ENCODE measurements at regions not wholly inside any gene's neighbourhood (a gene's known extent, or its start where the extent isn't known, plus 50 kb on each side); places are given as distances from the start of the nearest gene placed in this dataset.
"Not testable (repeated sequence)": the region's sequence is repeated elsewhere in the genome, so short reads cannot be mapped to it uniquely, and the experiment has no call there.

GRCh38 chr3:74426571-74426970, 187.9 kb downstream of the CNTN3 start:
- DNase-seq (ENCODE audit: extremely low read depth in 1 of 2, low read depth in 1 of 2), result no peak

DNA sequence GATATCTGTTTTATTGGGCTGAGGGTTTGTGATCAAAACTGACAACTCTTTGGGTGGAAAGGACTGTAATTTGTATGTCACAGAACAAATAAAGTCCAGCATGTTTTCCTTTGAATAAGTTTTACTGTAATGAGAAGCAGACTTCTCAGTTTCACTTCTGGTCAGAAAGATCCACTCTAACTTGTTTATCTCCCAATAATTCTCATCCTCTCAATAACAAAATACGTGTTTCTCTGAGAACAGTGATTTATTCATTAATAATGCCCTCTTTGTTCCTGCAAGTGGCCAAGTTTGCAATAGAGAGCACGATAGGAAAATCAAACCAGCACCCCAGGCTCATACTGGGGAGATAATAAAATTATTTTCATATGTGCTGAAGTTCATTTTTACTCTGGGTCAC, 190.6 kb downstream of the CNTN3 start:
- no peak for DNase-seq (ENCODE audit: extremely low read depth in 1 of 2, low read depth in 1 of 2)

DNA sequence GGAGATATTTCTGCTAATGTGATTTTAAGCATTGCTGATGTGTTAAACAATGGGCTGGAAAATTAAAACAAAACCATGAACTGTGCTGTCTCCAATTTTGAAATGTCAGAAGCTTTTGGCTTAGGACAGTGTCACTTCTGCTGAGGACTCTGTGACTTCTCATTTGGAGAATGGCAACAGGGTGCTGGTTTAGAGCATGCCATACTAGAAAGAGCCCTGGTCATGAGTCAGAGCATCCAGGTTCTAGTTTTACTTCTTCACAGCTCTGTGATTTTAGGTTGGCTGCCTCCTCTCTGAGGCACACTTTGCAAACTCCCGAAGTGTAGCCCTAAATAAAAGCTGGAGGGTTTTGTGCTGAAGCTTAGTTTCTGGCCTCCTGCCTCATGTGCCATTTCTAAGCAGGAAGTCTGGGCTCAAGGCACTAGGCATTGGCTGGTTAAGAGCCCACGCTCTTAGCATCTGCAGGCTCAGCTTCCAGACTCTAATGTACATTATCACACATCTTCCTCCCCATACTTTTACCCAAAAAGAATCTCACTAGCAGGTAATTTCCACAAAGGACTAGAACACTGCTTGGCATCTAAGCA, 193.8 kb downstream of the CNTN3 start:
- no peak for DNase-seq (ENCODE audit: extremely low read depth in 1 of 2, low read depth in 1 of 2)

GRCh38 chr3:74415731-74416130, 198.7 kb downstream of the CNTN3 start:
- no peak for DNase-seq (ENCODE audit: extremely low read depth in 1 of 2, low read depth in 1 of 2)

GRCh38 chr3:74413547-74414241, 200.8 kb downstream of the CNTN3 start:
- no peak for DNase-seq (ENCODE audit: extremely low read depth in 1 of 2, low read depth in 1 of 2)

GRCh38 chr3:74410276-74410941, 204.1 kb downstream of the CNTN3 start:
- DNase-seq (ENCODE audit: extremely low read depth in 1 of 2, low read depth in 1 of 2), result no peak

DNA sequence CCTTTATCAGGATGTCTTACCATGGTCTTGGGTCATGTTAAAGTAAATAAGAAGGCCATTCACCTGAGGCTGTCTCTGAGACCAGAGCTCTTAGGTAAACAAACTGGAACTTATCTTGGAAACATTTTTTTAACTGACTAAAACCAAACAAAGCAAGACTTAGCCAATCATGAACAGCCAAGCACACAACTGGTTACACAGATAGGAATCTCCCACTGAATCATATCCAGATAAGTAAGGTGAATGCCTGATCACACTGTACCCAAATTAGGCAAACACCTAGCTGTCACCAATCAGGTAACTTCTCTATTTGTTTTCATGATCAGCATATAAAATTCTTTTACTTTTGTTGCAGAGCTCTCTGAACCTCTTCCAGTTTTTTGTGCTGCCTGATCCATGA, 205.4 kb downstream of the CNTN3 start:
- no peak for DNase-seq (ENCODE audit: extremely low read depth in 1 of 2, low read depth in 1 of 2)

DNA sequence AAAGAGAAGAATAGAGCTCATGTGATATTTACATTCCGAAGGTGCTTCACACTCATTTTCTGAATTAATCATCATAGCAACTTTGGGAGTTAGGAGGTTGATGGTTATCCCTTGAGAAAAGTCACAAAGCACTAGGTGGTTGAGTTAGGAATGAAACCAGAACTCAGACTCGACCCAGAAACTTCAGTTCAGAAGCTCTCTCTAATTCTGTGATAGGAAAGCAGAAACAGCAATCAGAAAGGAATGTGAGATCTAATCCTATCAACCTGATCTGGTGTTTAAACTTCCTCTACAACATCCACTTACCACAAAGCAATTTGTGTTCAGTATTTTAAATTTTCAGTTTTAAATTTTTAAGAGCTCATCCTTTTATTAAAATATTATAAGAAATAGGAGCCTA, 211.2 kb downstream of the CNTN3 start:
- DNase-seq (ENCODE audit: extremely low read depth in 1 of 2, low read depth in 1 of 2), result no peak

DNA sequence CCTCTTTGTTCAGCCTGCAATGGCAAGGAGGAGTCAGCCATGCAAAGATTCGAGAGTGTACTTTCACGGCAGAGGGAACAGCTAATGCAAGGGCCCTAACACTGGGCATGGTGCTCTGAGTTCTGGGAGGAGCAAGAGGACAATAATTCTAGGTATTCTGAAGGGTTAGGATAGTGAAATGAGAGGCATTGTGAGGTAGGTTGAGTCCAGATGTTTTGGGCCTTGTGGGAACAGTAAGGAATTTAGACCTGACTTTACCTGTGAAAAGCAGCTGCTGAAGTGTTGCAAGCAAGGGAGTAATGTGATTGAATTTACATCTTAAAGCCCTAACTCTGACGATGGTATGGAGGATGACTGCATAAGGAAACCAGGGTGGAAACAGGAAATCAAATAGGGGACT, 211.6 kb downstream of the CNTN3 start:
- DNase-seq (ENCODE audit: extremely low read depth in 1 of 2, low read depth in 1 of 2), result no peak

DNA sequence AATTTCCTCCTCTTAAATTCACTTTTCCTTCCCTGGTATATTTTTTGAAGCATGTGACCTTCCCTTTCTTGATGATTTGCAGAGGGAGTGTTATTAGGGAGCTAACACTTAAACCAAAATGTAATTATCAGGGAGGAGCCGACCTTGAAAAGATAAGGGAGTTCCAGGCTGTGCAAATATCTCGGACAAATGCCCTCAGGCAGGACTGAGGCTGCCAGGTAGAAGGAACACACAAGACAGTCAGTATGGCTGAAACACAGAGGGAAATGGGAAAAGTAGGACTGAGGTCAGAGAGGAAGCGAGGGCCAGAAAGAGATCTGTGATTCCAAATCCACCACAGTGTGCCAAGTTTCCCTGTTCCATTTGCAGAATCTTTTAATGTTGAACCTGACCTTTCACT, 221.0 kb downstream of the CNTN3 start:
- DNase-seq (ENCODE audit: extremely low read depth in 1 of 2, low read depth in 1 of 2), result no peak

DNA sequence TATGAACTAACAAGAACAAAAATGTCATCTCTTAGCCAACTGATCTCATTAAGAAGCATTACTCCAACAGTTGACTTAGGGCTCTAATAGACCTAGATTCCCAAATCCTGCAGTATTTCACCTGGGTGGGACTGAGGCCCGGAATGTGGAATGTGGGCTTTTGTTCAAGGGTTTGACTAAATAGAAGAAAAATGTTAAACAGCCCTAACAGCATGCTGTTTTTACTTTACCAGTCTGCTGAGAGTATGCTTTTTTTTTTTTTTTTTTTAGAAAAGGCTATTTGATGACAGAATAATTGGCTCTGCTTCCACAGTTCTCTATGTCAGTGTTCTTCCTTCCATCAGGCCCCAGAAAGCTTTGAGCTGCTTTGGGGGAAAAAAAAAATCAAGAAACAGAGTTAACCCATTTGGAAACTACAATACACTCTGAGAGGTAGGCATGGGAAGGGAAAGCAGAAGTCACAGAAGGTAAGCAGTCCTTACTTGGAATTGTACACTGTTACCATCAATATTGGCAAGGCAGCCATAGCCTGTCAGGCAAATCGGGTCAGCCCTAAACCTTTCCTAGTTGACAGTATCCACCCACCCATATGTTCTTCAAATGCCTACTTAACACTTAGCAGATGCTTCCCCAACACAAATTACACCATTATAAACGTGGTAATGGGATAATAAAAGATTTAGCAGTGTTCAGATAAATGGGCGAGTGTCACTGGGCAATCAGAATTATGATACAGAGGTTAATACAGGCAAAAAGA, 224.2 kb downstream of the CNTN3 start:
- DNase-seq (ENCODE audit: extremely low read depth in 1 of 2, low read depth in 1 of 2), result no peak

DNA sequence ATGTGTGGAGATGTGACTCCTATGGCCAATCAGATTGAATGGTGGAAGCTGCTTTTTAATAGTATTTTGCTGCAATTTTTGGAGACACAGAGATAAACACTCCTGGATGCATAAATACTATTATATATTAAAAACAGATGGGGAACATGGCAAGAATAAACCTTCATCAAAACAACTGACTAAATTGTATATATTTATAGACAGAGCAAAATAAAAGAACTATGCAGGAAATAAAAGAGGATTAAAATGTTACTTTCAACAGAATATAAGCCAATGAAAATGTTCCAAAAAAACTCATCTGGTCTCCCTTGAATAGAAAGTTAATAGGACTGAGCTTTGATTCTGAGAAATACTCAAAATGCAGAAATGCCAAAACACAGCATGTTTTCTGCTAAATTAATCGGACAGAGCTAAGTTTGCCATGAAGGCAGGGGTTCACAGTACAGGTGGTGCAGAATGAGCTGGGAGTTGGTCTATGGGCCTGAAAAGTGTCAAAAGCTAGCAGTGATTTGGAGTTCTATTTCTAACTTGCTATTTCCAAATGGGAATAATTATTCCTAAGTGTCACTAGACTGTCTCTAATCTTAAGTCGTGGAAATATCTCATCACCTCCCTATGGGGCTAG, 227.2 kb downstream of the CNTN3 start:
- no peak for DNase-seq (ENCODE audit: extremely low read depth in 1 of 2, low read depth in 1 of 2)

DNA sequence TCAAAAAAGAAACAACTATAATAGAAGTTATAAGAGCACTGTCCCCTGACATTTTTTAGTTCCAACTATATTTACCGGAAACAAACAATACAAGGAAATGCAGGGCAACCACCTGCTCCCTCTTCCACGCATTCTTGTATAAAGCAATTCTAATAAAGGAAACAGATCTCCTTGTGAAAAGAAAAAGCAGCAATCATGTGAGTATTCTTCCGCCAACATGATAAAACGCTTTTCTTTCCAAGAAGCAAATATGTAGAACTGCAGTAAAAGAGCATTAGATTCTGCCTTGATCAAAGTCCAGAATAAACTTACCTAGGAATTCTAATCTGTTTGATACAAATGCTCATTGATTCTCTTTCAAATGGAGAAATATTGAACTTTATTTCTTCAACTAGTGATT, 230.3 kb downstream of the CNTN3 start:
- DNase-seq (ENCODE audit: extremely low read depth in 1 of 2, low read depth in 1 of 2), result no peak

DNA sequence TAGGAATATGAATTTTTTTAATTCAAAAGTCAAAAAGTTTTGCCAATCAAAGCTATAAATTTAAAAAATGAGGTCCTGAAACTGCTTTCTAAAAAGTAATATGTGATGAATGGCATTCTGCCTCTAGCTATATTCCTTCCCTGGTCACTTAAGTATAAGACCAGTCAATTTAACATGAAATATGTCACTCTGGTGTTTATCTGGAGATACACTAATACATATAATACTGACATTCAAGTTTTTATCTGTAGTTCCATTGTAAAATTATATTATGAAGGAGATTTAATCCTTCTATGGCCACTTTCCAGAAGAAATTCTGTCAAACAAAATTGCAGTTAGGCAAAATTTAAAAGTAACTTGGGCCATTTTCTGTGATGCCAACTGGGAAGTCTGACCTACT, 236.8 kb downstream of the CNTN3 start:
- DNase-seq (ENCODE audit: extremely low read depth in 1 of 2, low read depth in 1 of 2), result no peak

GRCh38 chr3:74376323-74376722, 238.1 kb downstream of the CNTN3 start:
- not testable (repeated sequence) for DNase-seq (ENCODE audit: extremely low read depth in 1 of 2, low read depth in 1 of 2)

GRCh38 chr3:74375653-74376052, 238.8 kb downstream of the CNTN3 start:
- no peak for DNase-seq (ENCODE audit: extremely low read depth in 1 of 2, low read depth in 1 of 2)

DNA sequence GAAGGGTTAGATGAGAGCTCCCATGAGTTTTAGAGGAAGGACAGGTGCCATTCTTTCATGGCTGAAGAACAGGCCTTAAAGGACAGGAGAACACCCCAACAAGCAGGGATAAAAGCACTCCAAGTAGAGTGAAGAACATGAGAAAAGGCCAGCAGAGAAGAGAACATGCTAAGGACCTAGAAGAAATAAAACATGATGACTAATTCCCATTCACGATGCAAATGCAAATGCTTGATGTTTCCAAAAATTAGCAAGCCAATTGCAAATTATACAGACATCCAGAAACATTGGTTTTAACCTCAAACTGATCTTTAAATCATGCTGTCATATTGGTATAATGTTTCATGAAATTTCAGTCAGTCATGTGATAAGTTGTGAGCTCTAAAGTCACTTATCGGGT, 241.7 kb downstream of the CNTN3 start:
- no peak for DNase-seq (ENCODE audit: extremely low read depth in 1 of 2, low read depth in 1 of 2)

DNA sequence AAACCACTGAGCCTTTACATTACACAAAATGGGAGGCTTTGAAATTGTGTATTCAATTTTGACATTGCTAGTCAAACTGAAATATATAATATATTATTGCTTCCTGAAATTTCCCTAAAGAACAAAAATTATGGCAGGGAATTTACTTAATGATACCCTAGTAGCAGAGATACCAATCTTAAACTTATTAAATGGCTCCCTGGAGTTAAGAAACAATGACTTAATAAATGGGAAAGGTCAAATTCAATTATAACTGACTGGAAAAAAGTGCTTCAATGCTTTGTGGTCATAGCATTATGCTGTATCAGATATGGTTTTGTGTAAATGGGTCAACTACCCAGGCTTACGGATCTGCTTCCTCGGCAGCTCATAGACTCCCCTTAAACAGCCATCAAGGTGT, 244.1 kb downstream of the CNTN3 start:
- DNase-seq (ENCODE audit: extremely low read depth in 1 of 2, low read depth in 1 of 2), result no peak

DNA sequence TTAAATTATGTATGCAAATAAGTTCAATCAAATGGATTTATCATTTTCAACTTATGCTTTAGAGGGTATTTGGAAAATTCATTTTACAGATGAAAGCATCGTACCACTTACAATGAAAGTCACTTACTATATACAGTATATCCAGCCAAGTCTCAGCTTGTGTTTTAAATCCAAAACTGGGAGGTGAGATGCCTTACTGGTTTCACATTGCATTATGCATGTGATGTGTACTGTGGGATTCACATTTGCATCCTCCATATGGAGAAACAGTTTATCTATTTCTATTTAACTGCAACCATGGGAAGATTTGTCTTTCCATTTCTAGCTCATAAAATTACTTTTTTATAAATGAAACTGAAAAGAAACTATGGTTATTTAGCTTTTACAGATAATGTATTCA, 248.1 kb downstream of the CNTN3 start:
- no peak for DNase-seq (ENCODE audit: extremely low read depth in 1 of 2, low read depth in 1 of 2)

DNA sequence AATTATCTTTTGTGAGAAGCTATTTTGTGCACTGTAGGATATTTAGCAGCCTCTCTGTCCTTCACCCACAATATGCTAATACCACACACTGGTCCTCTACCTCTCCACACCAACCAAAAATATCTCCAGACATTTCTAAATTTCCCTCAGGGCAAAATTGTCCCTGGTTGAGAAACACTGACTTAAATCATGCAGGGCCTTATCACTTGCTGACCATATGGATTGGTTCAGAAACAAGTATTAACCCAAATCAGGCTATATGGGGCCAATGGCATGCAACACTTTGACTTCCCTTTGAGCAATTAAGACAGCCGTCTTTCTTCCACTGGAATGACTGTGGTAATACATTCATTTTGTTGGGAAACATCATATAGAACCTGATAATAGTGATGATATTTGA, 251.1 kb downstream of the CNTN3 start:
- DNase-seq (ENCODE audit: extremely low read depth in 1 of 2, low read depth in 1 of 2), result no peak

DNA sequence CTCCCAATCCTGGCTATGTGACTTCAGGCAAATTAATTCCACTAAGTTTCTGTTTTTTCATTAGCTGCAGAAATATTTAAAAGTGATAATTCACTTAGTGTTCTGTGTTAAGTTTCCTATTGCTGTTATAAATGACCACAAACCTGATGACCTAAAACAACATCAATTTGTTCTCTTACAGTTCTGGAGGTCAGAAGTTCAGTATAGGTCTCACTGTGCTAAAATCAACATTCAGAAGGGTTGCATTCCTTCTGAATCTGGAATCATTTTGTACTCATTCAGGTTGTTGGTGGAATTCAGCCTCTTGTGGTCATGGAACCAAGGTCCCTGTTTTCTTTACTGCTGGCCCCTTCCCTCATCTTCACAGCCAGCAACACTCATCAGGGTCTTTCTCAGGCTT, 254.1 kb downstream of the CNTN3 start:
- DNase-seq (ENCODE audit: extremely low read depth in 1 of 2, low read depth in 1 of 2), result no peak
